Right ventricle myocardium inferior (tissue), 1 donor: ENCODE measurements at regions not wholly inside any gene's neighbourhood (a gene's known extent, or its start where the extent isn't known, plus 50 kb on each side); places are given as distances from the start of the nearest gene placed in this dataset.
"Not testable (repeated sequence)": the region's sequence is repeated elsewhere in the genome, so short reads cannot be mapped to it uniquely, and the experiment has no call there.

ENCODE experiments used
- ATAC-seq: fragments of 200-7000 bp; cut with Tn5 transposase; one replicate; pipeline ENCODE4 v1.9.1; 2020; ENCODE audit warnings: mild to moderate bottlenecking, moderate library complexity
- DNase-seq: peaks from one replicate; pipeline ENCODE4 v3.0.0; 2021; ENCODE audit errors: missing footprints
- intact Hi-C: fragments of 100-400 bp; cut with DNase I; formaldehyde crosslinking; loops from one replicate; pipeline ENCODE4 v1.11.0; 2022
- donor health status: DM: no; HTN: yes; CAD: no; lungs with severe emphysema.

DNA sequence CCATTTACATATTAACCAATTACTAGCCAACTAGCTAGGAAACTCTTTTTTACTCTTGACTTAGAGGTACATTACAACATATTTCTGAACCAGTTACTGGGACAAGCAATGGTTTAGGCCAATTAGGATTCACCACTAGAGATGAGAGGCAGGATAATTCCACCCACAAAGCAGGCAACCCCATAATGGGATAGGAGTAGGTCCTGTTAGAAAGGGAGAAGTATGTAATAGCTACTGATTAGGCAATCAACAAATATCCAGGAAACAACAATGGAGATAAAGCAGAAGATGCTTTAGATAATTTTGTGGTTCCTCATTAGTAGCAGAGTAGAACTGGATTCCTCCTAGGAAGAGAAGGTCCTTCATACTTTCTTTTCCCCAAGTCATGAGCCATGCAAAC lies 173.8 kb upstream of the GLRA2 start:
- intact Hi-C loops = no loop called here

GRCh38 chrX:14354521-14354920 lies 174.8 kb upstream of the GLRA2 start:
- DNase-seq = no peak
- no peak for ATAC-seq
- intact Hi-C loops = no loop called here

More for the DNA sequence above, 173.8 kb upstream of the GLRA2 start:
- ATAC-seq (no peak), DNase-seq (no peak)

GRCh38 chrX:14352511-14352910 lies 176.8 kb upstream of the GLRA2 start:
- DNase-seq (no peak), ATAC-seq (no peak)
- intact Hi-C loops = no loop called here

GRCh38 chrX:14351611-14352303 lies 177.6 kb upstream of the GLRA2 start:
- DNase-seq (no peak), ATAC-seq (no peak)
- intact Hi-C loops = no loop called here

DNA sequence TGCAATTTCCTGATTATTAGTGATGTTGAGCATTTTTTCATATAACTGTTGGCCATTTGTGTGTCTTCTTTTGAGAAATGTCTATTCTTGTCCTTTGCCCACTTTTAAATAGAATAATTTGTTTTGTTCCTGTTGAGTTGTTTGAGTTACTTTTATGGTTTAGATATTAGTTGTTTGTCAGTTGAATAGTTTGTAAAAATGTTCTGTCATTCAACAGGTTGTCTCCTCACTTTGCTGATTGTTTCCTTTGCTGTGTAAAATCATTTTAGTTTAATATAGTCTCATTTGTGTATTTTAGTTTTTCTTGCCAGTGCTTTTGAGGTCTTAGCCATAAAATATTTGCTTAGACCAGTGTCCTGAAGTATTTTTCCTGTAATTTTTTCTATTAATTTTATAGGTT lies 181.8 kb upstream of the GLRA2 start:
- DNase-seq (no peak), ATAC-seq (no peak)
- intact Hi-C loops = no loop called here

DNA sequence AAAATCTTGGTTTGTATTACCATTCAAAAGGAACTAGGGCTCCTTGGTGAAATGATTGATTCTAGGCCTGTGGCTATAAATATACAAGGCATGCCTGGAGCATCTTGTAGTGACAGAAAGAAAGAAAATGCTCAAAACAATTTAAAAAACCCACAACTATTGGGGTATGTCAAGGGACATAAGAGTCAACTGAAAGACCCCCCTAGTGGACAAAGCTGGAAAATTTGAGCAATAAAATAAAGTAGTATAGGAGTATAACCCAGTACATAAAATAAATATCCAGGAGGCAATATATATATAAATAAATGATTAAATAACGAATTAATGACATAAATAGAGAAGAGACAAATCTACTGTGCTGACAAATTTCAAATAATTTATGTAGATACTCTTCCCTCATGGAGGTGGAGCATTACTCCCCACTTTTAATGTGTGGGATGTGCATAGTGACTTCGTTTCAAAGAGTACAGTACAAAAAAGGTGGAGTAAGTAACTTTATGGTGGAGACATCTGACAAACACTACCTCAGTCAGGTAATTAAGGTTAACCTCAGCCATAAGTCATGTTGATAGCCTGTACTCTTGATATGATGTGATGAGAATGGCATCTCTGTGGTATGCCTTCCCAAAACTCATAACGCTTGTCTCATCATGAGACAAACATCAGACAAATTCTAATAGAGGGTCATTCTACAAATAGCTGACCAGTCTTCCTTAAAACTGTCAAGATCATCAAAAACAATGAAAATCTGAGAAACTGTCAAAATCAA lies 185.0 kb upstream of the GLRA2 start:
- ATAC-seq (no peak), DNase-seq (no peak)
- intact Hi-C loops = no loop called here

- no peak for DNase-seq
- intact Hi-C loops = no loop called here
- ATAC-seq = no peak
These were observed 219.9 kb upstream of the GLRA2 start for GRCh38 chrX:14309431-14309830.

- ATAC-seq, intact Hi-C loops, DNase-seq: not testable (repeated sequence)
These were observed 220.4 kb upstream of the GLRA2 start for GRCh38 chrX:14308976-14309375.

GRCh38 chrX:14303891-14304290 lies 225.4 kb upstream of the GLRA2 start:
- intact Hi-C loops = no loop called here
- ATAC-seq = no peak
- DNase-seq = no peak

DNA sequence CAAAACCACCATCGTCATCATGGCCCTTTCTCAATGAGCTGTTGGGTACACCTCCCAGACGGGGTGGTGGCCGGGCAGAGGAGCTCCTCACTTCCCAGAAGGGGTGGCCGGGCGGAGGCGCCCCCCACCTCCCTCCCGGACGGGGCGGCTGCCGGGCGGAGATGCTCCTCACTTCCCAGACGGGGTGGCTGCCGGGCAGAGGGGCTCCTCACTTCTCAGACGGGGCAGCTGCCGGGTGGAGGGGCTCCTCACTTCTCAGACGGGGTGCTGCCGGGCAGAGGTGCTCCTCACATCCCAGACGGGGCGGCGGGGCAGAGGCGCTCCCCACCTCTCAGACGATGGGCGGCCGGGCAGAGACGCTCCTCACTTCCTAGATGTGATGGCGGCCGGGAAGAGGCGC lies 226.8 kb upstream of the GLRA2 start:
- not testable (repeated sequence) for ATAC-seq

GRCh38 chrX:14300376-14300775 lies 229.0 kb upstream of the GLRA2 start:
- no peak for DNase-seq
- intact Hi-C loops = no loop called here
- no peak for ATAC-seq

More for the DNA sequence above, 226.8 kb upstream of the GLRA2 start:
- intact Hi-C loops = not testable (repeated sequence)
- peak; percentile 13 for DNase-seq

- intact Hi-C loops = no loop called here
- no peak for ATAC-seq
These were observed 233.9 kb upstream of the GLRA2 start for GRCh38 chrX:14295426-14295825.

DNA sequence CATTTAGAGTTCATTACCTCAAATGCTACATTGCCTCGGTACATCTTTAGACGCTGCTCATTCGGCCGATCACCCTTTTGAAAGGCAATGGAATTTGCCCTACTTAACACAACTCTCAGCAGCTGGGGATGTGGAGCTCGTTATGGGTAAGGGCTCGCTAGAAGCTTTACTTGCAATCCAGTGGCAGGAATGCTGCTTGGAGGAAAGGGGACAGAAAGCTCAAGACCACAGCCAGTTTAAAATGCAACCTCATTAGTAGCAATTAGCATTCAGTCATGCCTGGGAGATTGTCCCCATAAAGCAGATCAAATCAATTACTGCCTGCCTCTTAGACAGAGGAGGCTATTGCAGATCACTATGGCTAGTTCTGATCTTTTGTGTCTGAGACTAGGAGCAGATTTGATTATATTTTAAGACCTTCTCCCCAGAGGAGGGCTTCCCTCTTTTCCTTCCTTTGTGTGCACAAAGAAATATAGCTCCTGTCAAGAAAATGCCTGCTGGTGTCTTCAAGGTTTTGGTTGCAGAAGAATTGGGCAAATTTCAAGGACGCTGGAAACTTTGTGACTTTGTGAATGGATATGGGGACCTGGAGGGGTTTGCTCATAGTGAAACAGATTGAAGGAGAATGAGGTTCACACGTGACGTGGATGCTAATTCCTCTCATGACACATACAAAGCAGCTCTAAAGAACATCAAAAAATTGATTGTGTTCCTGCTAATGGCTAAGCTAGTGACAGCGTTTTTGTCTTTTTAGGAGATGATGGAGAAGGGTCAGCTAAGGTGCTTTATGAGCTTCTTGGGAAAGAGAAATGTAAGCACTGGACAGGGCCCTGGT lies 237.5 kb upstream of the GLRA2 start:
- no peak for DNase-seq
- ATAC-seq = no peak
- intact Hi-C loops = no loop called here

More at GRCh38 chrX:14295426-14295825, 233.9 kb upstream of the GLRA2 start:
- DNase-seq = no peak

- intact Hi-C loops = no loop called here
- ATAC-seq (no peak), DNase-seq (no peak)
These were observed 239.0 kb upstream of the GLRA2 start for GRCh38 chrX:14290335-14290734.

GRCh38 chrX:14274691-14275090 lies 245.0 kb upstream of the GEMIN8 start:
- no peak for ATAC-seq
- intact Hi-C loops = no loop called here
- no peak for DNase-seq

- DNase-seq (no peak), ATAC-seq (no peak)
- intact Hi-C loops = no loop called here
These were observed 237.5 kb upstream of the GEMIN8 start for GRCh38 chrX:14267216-14267615.

DNA sequence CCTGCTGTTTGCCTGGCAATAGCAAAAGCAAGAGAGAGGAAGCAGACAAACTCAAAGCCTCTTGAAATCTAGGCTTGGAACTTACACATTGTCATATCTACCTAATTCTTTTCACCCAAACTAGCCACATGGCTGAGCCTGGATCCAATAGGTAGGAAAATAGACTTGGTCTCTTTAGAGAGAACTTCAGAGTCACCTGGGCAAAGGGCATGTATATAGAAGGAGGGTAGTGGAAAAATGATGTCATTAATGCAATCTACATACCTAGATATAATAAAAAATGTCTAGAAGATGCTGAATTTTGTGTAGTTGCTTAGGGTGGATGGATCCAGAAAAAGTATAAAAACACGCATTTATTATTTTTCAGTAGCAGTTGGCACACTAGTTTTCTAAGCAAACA lies 237.0 kb upstream of the GEMIN8 start:
- ATAC-seq = no peak
- no peak for DNase-seq
- intact Hi-C loops = no loop called here

- ATAC-seq (no peak), DNase-seq (peak; percentile 28)
- intact Hi-C loops = no loop called here
These were observed 214.1 kb upstream of the GEMIN8 start for GRCh38 chrX:14243823-14244222.

- DNase-seq (no peak), ATAC-seq (no peak)
- intact Hi-C loops = no loop called here
These were observed 205.3 kb upstream of the GEMIN8 start for GRCh38 chrX:14235004-14235403.

- intact Hi-C loops = no loop called here
- no peak for ATAC-seq
- no peak for DNase-seq
These were observed 203.0 kb upstream of the GEMIN8 start for GRCh38 chrX:14232688-14233087.
